Progenitor cell of endocrine pancreas (in vitro differentiated cells): ENCODE measurements at regions not wholly inside any gene's neighbourhood (a gene's known extent, or its start where the extent isn't known, plus 50 kb on each side); places are given as distances from the start of the nearest gene placed in this dataset.

Source experiments
- DNase-seq: peaks from one replicate; pipeline ENCODE4 v3.0.0; 2021; ENCODE audit warnings: low spot score; ENCODE audit not compliant: unreplicated experiment
- H3K27ac Mint-ChIP-seq: 2 replicates; pipeline ENCODE4 v1.8.0; 2021; ENCODE audit warnings: mild to moderate bottlenecking, moderate library complexity, mixed read lengths
- H3K27me3 Mint-ChIP-seq: 2 replicates; pipeline ENCODE4 v1.8.0; 2021; ENCODE audit warnings: mixed read lengths
- H3K36me3 Mint-ChIP-seq: 2 replicates; pipeline ENCODE4 v1.8.0; 2022; ENCODE audit warnings: mixed read lengths; ENCODE audit not compliant: insufficient read depth
- H3K4me1 Mint-ChIP-seq: 2 replicates; pipeline ENCODE4 v1.8.0; 2021; ENCODE audit warnings: low read depth, mixed read lengths
- H3K4me3 Mint-ChIP-seq: 2 replicates; pipeline ENCODE4 v1.8.0; 2021; ENCODE audit warnings: low read depth, mild to moderate bottlenecking, moderate library complexity, mixed read lengths
- H3K9me3 Mint-ChIP-seq: 2 replicates; pipeline ENCODE4 v1.8.0; 2021; ENCODE audit warnings: low read depth, mixed read lengths
- CTCF ChIP-seq: fragments of 200-600 bp; sonication (generic); IDR thresholded peaks from one replicate; pipeline ENCODE4 v1.5.0; 2021; ENCODE audit warnings: antibody characterized with exemption, mild to moderate bottlenecking; ENCODE audit not compliant: unreplicated experiment

DNA sequence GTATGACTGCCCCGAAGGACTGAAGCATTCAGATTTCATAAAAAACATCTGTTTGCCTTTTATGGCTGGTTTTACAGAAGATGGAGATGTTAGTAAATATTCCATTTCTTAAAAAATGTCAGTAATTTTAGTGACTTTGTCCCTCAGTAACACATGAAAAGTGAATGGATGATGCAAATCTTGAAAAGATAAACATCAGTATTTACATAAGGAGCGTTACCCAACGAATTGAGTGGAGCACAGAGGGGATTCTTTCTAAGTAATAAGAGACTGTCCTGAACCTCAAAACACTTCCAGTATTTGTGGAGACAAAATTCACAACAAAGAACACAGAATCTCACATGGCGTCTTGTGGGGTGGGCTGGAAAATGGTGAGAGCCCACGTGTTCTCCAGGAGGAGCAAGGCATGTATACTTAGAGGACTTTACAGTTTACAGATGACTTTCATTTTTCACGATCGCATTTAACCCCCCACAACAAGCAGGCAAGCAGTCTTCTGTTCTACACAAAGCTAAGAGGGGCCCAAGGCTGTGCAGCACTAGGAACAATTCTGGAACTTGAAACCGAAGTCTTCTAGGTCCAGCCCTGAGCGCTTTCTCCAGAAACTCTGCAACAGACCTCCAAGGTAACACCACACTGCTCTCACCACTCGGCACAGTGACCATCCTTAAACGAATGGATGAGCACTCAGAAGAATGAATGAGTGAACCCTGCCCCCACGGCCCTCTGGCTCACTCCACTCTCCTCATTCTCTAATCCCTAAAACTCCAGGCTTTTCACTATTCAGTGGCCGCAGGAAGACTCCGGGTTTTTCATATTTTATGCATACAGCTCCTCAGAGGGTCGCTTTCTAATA, 709.8 kb downstream of the UQCRFS1 start:
- no peak for DNase-seq
- no peak for TF ChIP-seq CTCF
- Mint-ChIP-seq H3K9me3 (no peaks in the 10 kb centered on the region), H3K27me3 (peaks cover 7% of the 10 kb centered on the region), H3K4me1 (peaks cover 3% of the 10 kb centered on the region), H3K4me3 (no peak overlapping the region), H3K36me3 (no peaks in the 10 kb centered on the region), H3K27ac (no peak overlapping the region)

DNA sequence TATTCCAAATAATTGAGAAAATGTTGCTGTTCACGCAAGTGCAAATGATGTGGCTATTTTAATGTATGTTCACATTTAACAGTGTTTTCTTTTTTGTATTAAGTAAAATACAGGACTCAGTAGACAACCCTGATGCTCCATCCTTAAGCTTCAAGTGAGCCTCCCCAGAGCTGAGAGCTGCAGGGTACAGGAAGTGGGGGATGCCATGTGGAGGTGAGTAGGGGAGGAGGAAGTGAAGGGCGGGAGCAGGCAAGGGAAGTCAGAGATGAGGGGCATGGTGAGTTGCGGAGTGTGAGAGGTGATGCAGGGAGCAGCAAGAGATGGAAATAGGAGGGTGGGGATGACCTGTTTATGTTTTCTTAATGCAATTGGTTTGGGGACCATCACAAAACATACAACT, 711.0 kb downstream of the UQCRFS1 start:
- H3K27me3 Mint-ChIP-seq, result peaks cover 7% of the 10 kb centered on the region
- no peaks in the 10 kb centered on the region for H3K36me3 Mint-ChIP-seq
- DNase-seq, result no peak

DNA sequence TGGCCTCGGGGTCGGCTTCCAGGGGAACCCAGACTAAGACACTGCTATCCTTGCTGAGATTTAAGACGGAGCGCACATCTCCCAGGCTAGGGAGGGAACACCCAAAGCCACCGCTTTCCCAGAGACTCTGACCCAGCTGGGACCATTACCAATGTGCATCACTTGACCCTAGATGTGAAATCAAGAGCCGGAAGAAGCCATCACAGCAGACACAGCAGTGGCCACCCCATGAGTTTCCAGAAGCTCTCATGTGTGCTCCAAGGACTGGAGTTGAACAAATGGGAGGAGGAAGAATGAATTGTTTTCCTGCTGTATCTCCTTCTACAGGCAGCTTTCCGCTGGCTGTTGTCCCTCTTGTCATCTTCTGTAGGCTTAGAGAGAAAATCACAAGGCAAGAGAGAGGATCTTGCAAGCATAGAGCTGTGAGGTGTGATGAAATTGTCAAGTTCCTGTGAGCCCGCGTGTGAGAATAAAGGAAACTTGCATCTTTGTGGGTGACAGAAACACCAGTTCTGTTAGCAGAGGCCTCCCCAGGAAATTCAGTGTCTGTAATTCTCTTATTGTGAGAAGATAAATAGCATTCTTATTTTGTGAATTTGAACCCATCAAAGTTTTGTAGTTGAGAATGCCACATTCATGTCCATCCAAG, 711.8 kb downstream of the UQCRFS1 start:
- DNase-seq, result no peak
- no peak for TF ChIP-seq CTCF
- H3K27me3 Mint-ChIP-seq, result peaks cover 7% of the 10 kb centered on the region
- no peak overlapping the region for H3K27ac Mint-ChIP-seq
- peaks cover 3% of the 10 kb centered on the region for H3K4me1 Mint-ChIP-seq
- no peaks in the 10 kb centered on the region for H3K36me3 Mint-ChIP-seq
- no peaks in the 10 kb centered on the region for H3K9me3 Mint-ChIP-seq
- H3K4me3 Mint-ChIP-seq, result no peak overlapping the region

More for the DNA sequence above, 711.0 kb downstream of the UQCRFS1 start:
- H3K27ac Mint-ChIP-seq, result no peak overlapping the region
- no peak overlapping the region for H3K4me3 Mint-ChIP-seq
- no peak for TF ChIP-seq CTCF
- H3K4me1 Mint-ChIP-seq, result peaks cover 3% of the 10 kb centered on the region
- H3K9me3 Mint-ChIP-seq, result no peaks in the 10 kb centered on the region

GRCh38 chr19:28500296-28500695, 712.7 kb downstream of the UQCRFS1 start:
- Mint-ChIP-seq H3K9me3 (no peaks in the 10 kb centered on the region), H3K4me3 (no peak overlapping the region), H3K36me3 (no peaks in the 10 kb centered on the region), H3K27ac (no peak overlapping the region), H3K27me3 (peaks cover 7% of the 10 kb centered on the region), H3K4me1 (peaks cover 3% of the 10 kb centered on the region)
- no peak for TF ChIP-seq CTCF
- no peak for DNase-seq

GRCh38 chr19:28498404-28498976, 714.5 kb downstream of the UQCRFS1 start:
- Mint-ChIP-seq H3K4me1 (peaks cover 7% of the 10 kb centered on the region), H3K9me3 (no peaks in the 10 kb centered on the region), H3K27ac (no peak overlapping the region), H3K4me3 (no peak overlapping the region), H3K36me3 (no peaks in the 10 kb centered on the region), H3K27me3 (peaks cover 12% of the 10 kb centered on the region)
- DNase-seq, result no peak
- TF ChIP-seq CTCF, result no peak
